WTC11 (cell line): ENCODE measurements at regions not wholly inside any gene's neighbourhood (a gene's known extent, or its start where the extent isn't known, plus 50 kb on each side); places are given as distances from the start of the nearest gene placed in this dataset.

Source experiments
- ATAC-seq: fragments of 200-7000 bp; cut with Tn5 transposase; 2 replicates; pipeline ENCODE4 v1.10.0; 2021; ENCODE audit warnings: mild to moderate bottlenecking, moderate library complexity
- CTCF ChIA-PET: fragments of 300-600 bp; sonication (Branson Sonifier 250); formaldehyde crosslinking; loops from one replicate; lab custom pipeline; 2021; ENCODE audit warnings: antibody characterized with exemption; lab: Charles Lee
- POLR2A ChIA-PET: fragments of 350-600 bp; sonication (Branson Sonifier 250); formaldehyde crosslinking; loops from one replicate; lab custom pipeline; 2021; ENCODE audit warnings: antibody characterized with exemption; lab: Charles Lee
- DNase-seq: peaks from one replicate; pipeline ENCODE4 v3.0.0; 2021; ENCODE audit warnings: low spot score
- H3K27ac Mint-ChIP-seq: 2 replicates; pipeline ENCODE4 v1.8.0; 2021; ENCODE audit warnings: mixed read lengths
- H3K27me3 Mint-ChIP-seq: 2 replicates; pipeline ENCODE4 v1.8.0; 2021; ENCODE audit warnings: low read depth, mild to moderate bottlenecking, moderate library complexity, mixed read lengths
- H3K36me3 Mint-ChIP-seq: 2 replicates; pipeline ENCODE4 v1.8.0; 2021; ENCODE audit warnings: mixed read lengths
- H3K4me1 Mint-ChIP-seq: 2 replicates; pipeline ENCODE4 v1.8.0; 2022; ENCODE audit warnings: mixed read lengths
- H3K4me3 Mint-ChIP-seq: 2 replicates; pipeline ENCODE4 v1.8.0; 2021; ENCODE audit warnings: mild to moderate bottlenecking, moderate library complexity, mixed read lengths
- H3K9me3 Mint-ChIP-seq: 2 replicates; pipeline ENCODE4 v1.8.0; 2021; ENCODE audit warnings: mixed read lengths
- AR ChIP-seq: fragments of 250-450 bp; sonication (Bioruptor Pico); IDR thresholded peaks from 2 replicates; pipeline ENCODE4 v1.9.0; 2021; ENCODE audit warnings: mild to moderate bottlenecking
- CDX4 ChIP-seq: fragments of 250-450 bp; sonication (Bioruptor Pico); IDR thresholded peaks from 2 replicates; pipeline ENCODE4 v1.9.0; 2021; ENCODE audit warnings: moderate library complexity, mild to moderate bottlenecking, inconsistent platforms, borderline replicate concordance
- EMX1 ChIP-seq: fragments of 250-450 bp; sonication (Bioruptor Pico); IDR thresholded peaks from 2 replicates; pipeline ENCODE4 v1.8.0; 2021; ENCODE audit warnings: mild to moderate bottlenecking
- FOXP4 ChIP-seq: sonication (generic); formaldehyde crosslinking; IDR thresholded peaks from 2 replicates; pipeline ENCODE4 v1.8.0; 2022; ENCODE audit warnings: mild to moderate bottlenecking, missing genetic modification reagents
- IRF2 ChIP-seq: sonication (generic); formaldehyde crosslinking; IDR thresholded peaks from 2 replicates; pipeline ENCODE4 v1.8.0; 2022; ENCODE audit warnings: low read depth, missing genetic modification reagents, borderline replicate concordance
- KAT7 ChIP-seq: sonication (generic); formaldehyde crosslinking; IDR thresholded peaks from 2 replicates; pipeline ENCODE4 v1.8.1; 2023; ENCODE audit warnings: missing genetic modification reagents, mild to moderate bottlenecking, borderline replicate concordance
- MXD4 ChIP-seq: fragments of 250-450 bp; sonication (Bioruptor Pico); IDR thresholded peaks from 2 replicates; pipeline ENCODE4 v1.8.0; 2021; ENCODE audit warnings: mild to moderate bottlenecking, moderate library complexity, borderline replicate concordance
- OVOL2 ChIP-seq: fragments of 250-450 bp; sonication (Bioruptor Pico); IDR thresholded peaks from 2 replicates; pipeline ENCODE4 v1.9.0; 2021; ENCODE audit warnings: mild to moderate bottlenecking, borderline replicate concordance
- PRDM15 ChIP-seq: sonication (generic); formaldehyde crosslinking; IDR thresholded peaks from 2 replicates; pipeline ENCODE4 v1.8.0; 2022; ENCODE audit warnings: missing genetic modification reagents
- SMAD4 ChIP-seq: sonication (generic); formaldehyde crosslinking; IDR thresholded peaks from 2 replicates; pipeline ENCODE4 v1.8.0; 2022; ENCODE audit warnings: mild to moderate bottlenecking, missing genetic modification reagents
- STAT6 ChIP-seq: sonication (generic); formaldehyde crosslinking; conservative IDR thresholded peaks from 2 replicates; pipeline ENCODE4 v1.8.1; 2023; ENCODE audit warnings: mild to moderate bottlenecking, low read depth, missing genetic modification reagents, moderate library complexity
- TEAD1 ChIP-seq: sonication (generic); formaldehyde crosslinking; IDR thresholded peaks from 2 replicates; pipeline ENCODE4 v1.8.0; 2022; ENCODE audit warnings: mild to moderate bottlenecking, missing genetic modification reagents
- TEAD4 ChIP-seq: sonication (generic); formaldehyde crosslinking; IDR thresholded peaks from 2 replicates; pipeline ENCODE4 v1.8.0; 2022; ENCODE audit warnings: mild to moderate bottlenecking, missing genetic modification reagents
- TP53 ChIP-seq: sonication (generic); formaldehyde crosslinking; IDR thresholded peaks from 2 replicates; pipeline ENCODE4 v1.8.1; 2023; ENCODE audit warnings: mild to moderate bottlenecking, missing genetic modification reagents
- ZBTB21 ChIP-seq: sonication (generic); formaldehyde crosslinking; IDR thresholded peaks from 2 replicates; pipeline ENCODE4 v1.8.1; 2023; ENCODE audit warnings: mild to moderate bottlenecking, missing genetic modification reagents, borderline replicate concordance
- ZBTB43 ChIP-seq: sonication (generic); formaldehyde crosslinking; IDR thresholded peaks from 2 replicates; pipeline ENCODE4 v1.8.1; 2023; ENCODE audit warnings: mild to moderate bottlenecking, missing genetic modification reagents
- ZNF219 ChIP-seq: sonication (generic); formaldehyde crosslinking; IDR thresholded peaks from 2 replicates; pipeline ENCODE4 v1.8.0; 2023; ENCODE audit warnings: missing genetic modification reagents, mild to moderate bottlenecking, borderline replicate concordance
- ZNF317 ChIP-seq: sonication (generic); formaldehyde crosslinking; IDR thresholded peaks from 2 replicates; pipeline ENCODE4 v1.8.1; 2023; ENCODE audit warnings: low read depth, mild to moderate bottlenecking, moderate library complexity, missing genetic modification reagents, borderline replicate concordance
- ZNF671 ChIP-seq: fragments of 250-450 bp; sonication (Bioruptor Pico); IDR thresholded peaks from 2 replicates; pipeline ENCODE4 v1.8.0; 2021; ENCODE audit warnings: mild to moderate bottlenecking
- TF ChIP-seq, protein P1 (sequence below): sonication (generic); formaldehyde crosslinking; IDR thresholded peaks from 2 replicates; pipeline ENCODE4 v1.8.1; 2022; ENCODE audit warnings: mild to moderate bottlenecking, moderate library complexity, missing genetic modification reagents

- ChIA-PET POLR2A (no interaction called here), CTCF (interaction anchor here (1.4 kb wide), 1 partner anchor 86 kb away, joined by 3 read pairs; no protein-coding TSS in a partner anchor)
- no peak for TF ChIP-seq ZBTB21 (CRISPR knock-in tag)
- TF ChIP-seq KAT7 (CRISPR knock-in tag) = no peak
- no peak for TF ChIP-seq CDX4
- TF ChIP-seq STAT6 (CRISPR knock-in tag) = no peak
- no peak for TF ChIP-seq ZBTB43 (CRISPR knock-in tag)
- TF ChIP-seq OVOL2 (CRISPR knock-in tag) = no peak
- no peak for TF ChIP-seq TP53 (CRISPR knock-in tag)
- TF ChIP-seq TEAD1 = no peak
- TF ChIP-seq ZNF317 (CRISPR knock-in tag) = no peak
- TF ChIP-seq EMX1 (CRISPR knock-in tag) = no peak
- no peak for TF ChIP-seq IRF2 (CRISPR knock-in tag)
- TF ChIP-seq FOXP4 (CRISPR knock-in tag) = no peak
- TF ChIP-seq ZNF671 = no peak
- no peak for TF ChIP-seq TEAD4
- TF ChIP-seq SMAD4 (CRISPR knock-in tag) = no peak
- no peak for TF ChIP-seq AR (CRISPR knock-in tag)
- TF ChIP-seq PRDM15 (CRISPR knock-in tag) = no peak
- TF ChIP-seq, protein P1, sequence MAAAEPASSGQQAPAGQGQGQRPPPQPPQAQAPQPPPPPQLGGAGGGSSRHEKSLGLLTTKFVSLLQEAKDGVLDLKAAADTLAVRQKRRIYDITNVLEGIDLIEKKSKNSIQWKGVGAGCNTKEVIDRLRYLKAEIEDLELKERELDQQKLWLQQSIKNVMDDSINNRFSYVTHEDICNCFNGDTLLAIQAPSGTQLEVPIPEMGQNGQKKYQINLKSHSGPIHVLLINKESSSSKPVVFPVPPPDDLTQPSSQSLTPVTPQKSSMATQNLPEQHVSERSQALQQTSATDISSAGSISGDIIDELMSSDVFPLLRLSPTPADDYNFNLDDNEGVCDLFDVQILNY (CRISPR knock-in tag) = no peak
- no peak for TF ChIP-seq ZNF219 (CRISPR knock-in tag)
- no peak for TF ChIP-seq MXD4 (CRISPR knock-in tag)
- Mint-ChIP-seq H3K27me3 (no peaks in the 10 kb centered on the region), H3K4me1 (peaks cover 4% of the 10 kb centered on the region; the same call in 1 of the 2 replicates), H3K27ac (peak overlapping the region; percentile 3; the same call in 1 of the 2 replicates), H3K4me3 (no peak overlapping the region), H3K36me3 (no peaks in the 10 kb centered on the region), H3K9me3 (no peaks in the 10 kb centered on the region)
- ATAC-seq (peak; percentile 16; the same call in 1 of the 2 replicates), DNase-seq (no peak)
These were observed 116.7 kb upstream of the FRY start for GRCh38 chr13:31914843-31915242.
